Spleen (tissue), 11 donors: ENCODE measurements at regions not wholly inside any gene's neighbourhood (a gene's known extent, or its start where the extent isn't known, plus 50 kb on each side); places are given as distances from the start of the nearest gene placed in this dataset.

ENCODE experiments used
- DNase-seq: peaks from one replicate; pipeline ENCODE4 v3.0.0-alpha.2; 2020
- H3K27ac ChIP-seq, 8 donors: fragments of 200-600 bp; sonication (generic) in 7 of 8; 1 replicate in 4 of 8; 2 replicates in 4 of 8; pipeline versions ENCODE4 v1.5.0 to v1.8.0; 2016 to 2021; ENCODE audit warnings: inconsistent platforms in 4 of 8, mild to moderate bottlenecking in 4 of 8, moderate library complexity in 1 of 8
- H3K27me3 ChIP-seq, 7 donors: fragments of 200-600 bp; sonication (generic) in 6 of 7; replicated peaks in 1 of 7; 1 replicate in 4 of 7; 2 replicates in 3 of 7; pipeline versions ENCODE4 v1.5.0 to v1.8.0; 2016 to 2021; ENCODE audit warnings: inconsistent platforms in 3 of 7, mild to moderate bottlenecking in 1 of 7
- H3K36me3 ChIP-seq, 6 donors: fragments of 200-600 bp; sonication (generic) in 5 of 6; 1 replicate in 4 of 6; 2 replicates in 2 of 6; pipeline versions ENCODE4 v1.5.0 to v1.8.0; 2016 to 2021; ENCODE audit warnings: inconsistent platforms in 2 of 6
- H3K4me1 ChIP-seq, 6 donors: fragments of 200-600 bp; sonication (generic) in 5 of 6; 1 replicate in 3 of 6; 2 replicates in 3 of 6; pipeline versions ENCODE4 v1.5.0 to v1.8.0; 2016 to 2021; ENCODE audit warnings: inconsistent platforms in 3 of 6
- H3K4me3 ChIP-seq, 8 donors: fragments of 200-600 bp; sonication (generic) in 7 of 8; 1 replicate in 4 of 8; 2 replicates in 4 of 8; pipeline versions ENCODE4 v1.5.0 to v1.8.0; 2016 to 2021; ENCODE audit warnings: inconsistent platforms in 4 of 8, mild to moderate bottlenecking in 4 of 8, moderate library complexity in 2 of 8
- H3K9me3 ChIP-seq, 8 donors: fragments of 200-600 bp; sonication (generic) in 7 of 8; 1 replicate in 4 of 8; 2 replicates in 4 of 8; pipeline versions ENCODE4 v1.5.0 to v1.8.0; 2016 to 2021; ENCODE audit warnings: inconsistent platforms in 4 of 8
- POLR2A ChIP-seq, 3 donors: fragments of 450-650 bp; IDR thresholded peaks; one replicate each; pipeline ENCODE4 v1.5.1; 2017; ENCODE audit warnings: antibody characterized with exemption in 3 of 3, mild to moderate bottlenecking in 1 of 3
- POLR2AphosphoS5 ChIP-seq, 3 donors: sonication (generic); formaldehyde crosslinking; IDR thresholded peaks; one replicate each; pipeline ENCODE4 v1.5.1; 2017; ENCODE audit warnings: antibody characterized with exemption in 3 of 3
- WGBS, 5 donors: extraction: QIAGEN DNeasy Blood & Tissue Kit in 3 of 5; methylation state at CpG; one replicate each; pipeline versions ENCODE4 v1.1.5 to v1.1.7; 2013 to 2018; 5-methylcytosine and 5-hydroxymethylcytosine counted together
- intact Hi-C: fragments of 100-400 bp; cut with DNase I; formaldehyde crosslinking; loops from one replicate; pipeline ENCODE4 v1.15.0; 2023; ENCODE audit warnings: low total_unique reads
- TF ChIP-seq, protein P1 (sequence below), 11 experiments: fragments of 200-600 bp in 7 of 11; fragments of 450-650 bp in 4 of 11; sonication (generic) in 4 of 11; IDR thresholded peaks in 8 of 11; conservative IDR thresholded peaks in 3 of 11; 1 replicate in 7 of 11; 2 replicates in 4 of 11; pipeline versions ENCODE4 v1.4.0 to v1.8.0; 2016 to 2021; ENCODE audit warnings: antibody characterized with exemption in 11 of 11, inconsistent platforms in 4 of 11, mild to moderate bottlenecking in 1 of 11
- donor health status: healthy with polysubstance abuse.
- donor health status: DM: no; HTN: no; CAD: no; lungs with moderate emphysema.
- donor health status: DM: no; HTN: no; CAD: no.
- donor health status: Bipolar disorder and iron deficiency.
- donor health status: healthy.
- donor health status: DM: no; HTN: no; CAD: no.
- donor health status: DM: yes; HTN: yes; CAD: no.

GRCh38 chr11:28545536-28545935 is 437.3 kb downstream of the METTL15 start:
- Histone ChIP-seq H3K36me3 (no peaks in the 10 kb centered on the region), H3K4me3 (no peak overlapping the region), H3K27ac (no peak overlapping the region), H3K27me3 (no peaks in the 10 kb centered on the region), H3K9me3 (no peaks in the 10 kb centered on the region), H3K4me1 (no peaks in the 10 kb centered on the region)
- WGBS, 5 donors = 33 to 69% (median 61%) methylated on average over 1 of the region's 1 CpG
- intact Hi-C loops = no loop called here
- TF ChIP-seq, protein P1, sequence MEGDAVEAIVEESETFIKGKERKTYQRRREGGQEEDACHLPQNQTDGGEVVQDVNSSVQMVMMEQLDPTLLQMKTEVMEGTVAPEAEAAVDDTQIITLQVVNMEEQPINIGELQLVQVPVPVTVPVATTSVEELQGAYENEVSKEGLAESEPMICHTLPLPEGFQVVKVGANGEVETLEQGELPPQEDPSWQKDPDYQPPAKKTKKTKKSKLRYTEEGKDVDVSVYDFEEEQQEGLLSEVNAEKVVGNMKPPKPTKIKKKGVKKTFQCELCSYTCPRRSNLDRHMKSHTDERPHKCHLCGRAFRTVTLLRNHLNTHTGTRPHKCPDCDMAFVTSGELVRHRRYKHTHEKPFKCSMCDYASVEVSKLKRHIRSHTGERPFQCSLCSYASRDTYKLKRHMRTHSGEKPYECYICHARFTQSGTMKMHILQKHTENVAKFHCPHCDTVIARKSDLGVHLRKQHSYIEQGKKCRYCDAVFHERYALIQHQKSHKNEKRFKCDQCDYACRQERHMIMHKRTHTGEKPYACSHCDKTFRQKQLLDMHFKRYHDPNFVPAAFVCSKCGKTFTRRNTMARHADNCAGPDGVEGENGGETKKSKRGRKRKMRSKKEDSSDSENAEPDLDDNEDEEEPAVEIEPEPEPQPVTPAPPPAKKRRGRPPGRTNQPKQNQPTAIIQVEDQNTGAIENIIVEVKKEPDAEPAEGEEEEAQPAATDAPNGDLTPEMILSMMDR (IDR thresholded peaks at IDR 0.05 in 8 of 11, conservative IDR thresholded peaks at IDR 0.05 in 3 of 11) = no peak
- TF ChIP-seq POLR2A (IDR thresholded peaks at IDR 0.05) (no peak), POLR2AphosphoS5 (IDR thresholded peaks at IDR 0.05) (no peak)
- no peak for DNase-seq

GRCh38 chr11:28542561-28542960 is 434.4 kb downstream of the METTL15 start:
- Histone ChIP-seq H3K27ac (no peak overlapping the region), H3K9me3 (no peaks in the 10 kb centered on the region), H3K27me3 (no peaks in the 10 kb centered on the region), H3K36me3 (no peaks in the 10 kb centered on the region), H3K4me3 (no peak overlapping the region), H3K4me1 (no peaks in the 10 kb centered on the region)
- no peak for DNase-seq
- intact Hi-C loops = no loop called here
- no peak for TF ChIP-seq POLR2AphosphoS5 (IDR thresholded peaks at IDR 0.05)
- TF ChIP-seq POLR2A (IDR thresholded peaks at IDR 0.05) = no peak
- TF ChIP-seq, protein P1 (IDR thresholded peaks at IDR 0.05 in 8 of 11, conservative IDR thresholded peaks at IDR 0.05 in 3 of 11) = no peak
- WGBS, 5 donors = 75 to 93% (median 80%) methylated on average over 1 of the region's 1 CpG

GRCh38 chr11:28539239-28540030 is 431.2 kb downstream of the METTL15 start:
- Histone ChIP-seq H3K4me3 (no peak overlapping the region), H3K36me3 (no peaks in the 10 kb centered on the region), H3K27me3 (no peaks in the 10 kb centered on the region), H3K4me1 (no peaks in the 10 kb centered on the region), H3K27ac (no peak overlapping the region), H3K9me3 (no peaks in the 10 kb centered on the region)
- intact Hi-C loops = no loop called here
- no peak for DNase-seq
- WGBS, 5 donors = 78 to 93% (median 84%) methylated on average over 2 of the region's 2 CpGs
- TF ChIP-seq, protein P1 (IDR thresholded peaks at IDR 0.05 in 8 of 11, conservative IDR thresholded peaks at IDR 0.05 in 3 of 11) = no peak
- TF ChIP-seq POLR2AphosphoS5 (IDR thresholded peaks at IDR 0.05) (no peak), POLR2A (IDR thresholded peaks at IDR 0.05) (no peak)

GRCh38 chr11:28537822-28538221 is 429.6 kb downstream of the METTL15 start:
- no peak overlapping the region for H3K27ac ChIP-seq
- H3K36me3 ChIP-seq = no peaks in the 10 kb centered on the region
- H3K4me1 ChIP-seq = no peaks in the 10 kb centered on the region
- TF ChIP-seq POLR2A (IDR thresholded peaks at IDR 0.05) = no peak
- no peak for TF ChIP-seq POLR2AphosphoS5 (IDR thresholded peaks at IDR 0.05)
- TF ChIP-seq, protein P1 (IDR thresholded peaks at IDR 0.05 in 8 of 11, conservative IDR thresholded peaks at IDR 0.05 in 3 of 11) = no peak
- H3K4me3 ChIP-seq = no peak overlapping the region
- H3K27me3 ChIP-seq = no peaks in the 10 kb centered on the region
- no peak for DNase-seq
- intact Hi-C loops = no loop called here
- H3K9me3 ChIP-seq = no peaks in the 10 kb centered on the region
